Hepatocyte (in vitro differentiated cells): ENCODE measurements at regions not wholly inside any gene's neighbourhood (a gene's known extent, or its start where the extent isn't known, plus 50 kb on each side); places are given as distances from the start of the nearest gene placed in this dataset.

Experiments used
- EZH2 ChIP-seq: fragments of 200-600 bp; sonication (generic); IDR thresholded peaks from 2 replicates; pipeline ENCODE4 v1.6.1; 2016; ENCODE audit warnings: antibody characterized with exemption, mild to moderate bottlenecking, borderline replicate concordance
- TF ChIP-seq, protein P1 (sequence below): fragments of 200-600 bp; sonication (generic); IDR thresholded peaks from 2 replicates; pipeline ENCODE4 v1.5.1; 2016; ENCODE audit warnings: antibody characterized with exemption, mild to moderate bottlenecking; ENCODE audit not compliant: poor library complexity

- TF ChIP-seq EZH2, result no peak
- TF ChIP-seq, protein P1, sequence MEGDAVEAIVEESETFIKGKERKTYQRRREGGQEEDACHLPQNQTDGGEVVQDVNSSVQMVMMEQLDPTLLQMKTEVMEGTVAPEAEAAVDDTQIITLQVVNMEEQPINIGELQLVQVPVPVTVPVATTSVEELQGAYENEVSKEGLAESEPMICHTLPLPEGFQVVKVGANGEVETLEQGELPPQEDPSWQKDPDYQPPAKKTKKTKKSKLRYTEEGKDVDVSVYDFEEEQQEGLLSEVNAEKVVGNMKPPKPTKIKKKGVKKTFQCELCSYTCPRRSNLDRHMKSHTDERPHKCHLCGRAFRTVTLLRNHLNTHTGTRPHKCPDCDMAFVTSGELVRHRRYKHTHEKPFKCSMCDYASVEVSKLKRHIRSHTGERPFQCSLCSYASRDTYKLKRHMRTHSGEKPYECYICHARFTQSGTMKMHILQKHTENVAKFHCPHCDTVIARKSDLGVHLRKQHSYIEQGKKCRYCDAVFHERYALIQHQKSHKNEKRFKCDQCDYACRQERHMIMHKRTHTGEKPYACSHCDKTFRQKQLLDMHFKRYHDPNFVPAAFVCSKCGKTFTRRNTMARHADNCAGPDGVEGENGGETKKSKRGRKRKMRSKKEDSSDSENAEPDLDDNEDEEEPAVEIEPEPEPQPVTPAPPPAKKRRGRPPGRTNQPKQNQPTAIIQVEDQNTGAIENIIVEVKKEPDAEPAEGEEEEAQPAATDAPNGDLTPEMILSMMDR, result no peak
Observed at GRCh38 chr1:177427811-177428210, 257.1 kb downstream of the BRINP2 start.
